ENCODE measurements at regions not wholly inside any gene's neighbourhood (a gene's known extent, or its start where the extent isn't known, plus 50 kb on each side); places are given as distances from the start of the nearest gene placed in this dataset.
"Not testable (repeated sequence)": the region's sequence is repeated elsewhere in the genome, so short reads cannot be mapped to it uniquely, and the experiment has no call there.

DNA sequence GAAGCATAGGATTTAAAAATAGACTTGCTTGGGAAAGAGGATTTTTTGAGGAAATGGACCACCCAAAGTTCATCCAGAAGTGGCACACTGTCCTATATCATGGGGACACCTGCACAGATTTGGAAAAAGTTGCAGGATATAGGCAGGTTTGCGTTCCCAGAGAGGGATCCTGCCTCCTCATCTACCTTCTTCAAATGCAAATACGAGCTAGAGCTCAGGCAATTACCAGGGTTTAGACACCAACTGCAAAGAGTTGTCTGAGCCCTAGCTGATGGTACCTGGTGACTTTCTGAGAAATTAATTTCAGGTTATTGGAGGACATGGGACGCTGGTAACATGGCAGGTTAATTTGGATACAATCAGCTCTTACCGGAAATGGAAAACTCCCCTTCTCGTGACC, 423.7 kb upstream of the MTPN start:
- no peak for DNase-seq

DNA sequence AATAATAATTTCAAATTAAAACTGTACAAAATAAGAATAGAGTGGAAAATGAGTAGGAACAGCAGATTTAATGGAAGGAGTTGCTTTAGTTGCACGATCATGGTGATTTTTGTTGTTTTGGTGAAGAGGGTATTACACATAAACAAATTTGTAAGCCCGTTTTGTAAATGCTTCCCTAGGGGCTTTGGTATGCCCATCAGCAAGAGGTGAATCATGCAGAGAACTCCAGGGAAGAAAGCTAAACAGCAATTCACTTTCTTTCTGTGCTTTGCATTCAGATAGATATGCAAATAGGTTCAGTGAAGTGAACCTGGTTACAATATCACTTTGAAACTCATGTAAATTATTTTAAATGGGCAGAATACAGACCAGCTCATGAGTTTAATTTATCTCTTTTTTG, 422.2 kb upstream of the MTPN start:
- no peak for DNase-seq

GRCh38 chr7:136392856-136393255, 415.7 kb upstream of the MTPN start:
- DNase-seq: no peak

DNA sequence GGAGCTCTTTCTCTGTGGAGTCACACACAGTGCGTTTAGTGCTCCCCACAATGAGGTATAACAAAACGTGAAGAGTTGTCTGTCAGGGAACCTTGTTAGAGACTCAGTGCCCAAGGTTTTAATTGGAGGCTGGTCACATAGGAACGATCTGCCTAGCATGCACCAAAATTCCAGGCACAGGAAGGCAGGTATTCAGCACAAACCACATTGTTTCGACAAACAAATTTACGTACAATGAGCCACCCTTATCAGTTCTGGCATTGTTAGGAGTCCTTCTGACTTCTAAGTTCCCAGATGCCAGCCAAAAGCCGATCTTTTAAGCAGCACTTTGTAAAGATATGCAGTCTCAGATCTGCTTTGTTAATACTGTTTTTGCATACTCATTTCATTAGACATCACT, 414.2 kb upstream of the MTPN start:
- no peak for DNase-seq

GRCh38 chr7:136389933-136390332, 412.8 kb upstream of the MTPN start:
- no peak for DNase-seq

GRCh38 chr7:136386876-136387275, 409.7 kb upstream of the MTPN start:
- no peak for DNase-seq

DNA sequence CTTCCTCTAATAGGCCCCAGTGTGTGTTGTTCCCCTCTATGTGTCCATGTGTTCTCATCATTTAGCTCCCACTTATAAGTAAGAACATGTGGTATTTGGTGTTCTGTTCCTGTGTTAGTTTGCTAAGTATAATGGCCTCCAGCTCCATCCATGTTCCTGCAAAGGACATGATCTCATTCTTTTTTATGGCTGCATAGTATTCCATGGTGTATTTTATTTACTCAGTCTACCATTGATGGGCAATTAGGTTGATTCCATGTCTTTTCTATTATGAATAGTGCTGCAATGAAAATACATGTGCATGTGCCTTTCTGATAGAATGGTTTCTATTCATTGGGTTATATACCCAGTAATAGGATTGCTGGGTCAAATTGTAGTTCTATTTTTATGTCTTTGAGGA, 394.2 kb upstream of the MTPN start:
- DNase-seq: not testable (repeated sequence)

DNA sequence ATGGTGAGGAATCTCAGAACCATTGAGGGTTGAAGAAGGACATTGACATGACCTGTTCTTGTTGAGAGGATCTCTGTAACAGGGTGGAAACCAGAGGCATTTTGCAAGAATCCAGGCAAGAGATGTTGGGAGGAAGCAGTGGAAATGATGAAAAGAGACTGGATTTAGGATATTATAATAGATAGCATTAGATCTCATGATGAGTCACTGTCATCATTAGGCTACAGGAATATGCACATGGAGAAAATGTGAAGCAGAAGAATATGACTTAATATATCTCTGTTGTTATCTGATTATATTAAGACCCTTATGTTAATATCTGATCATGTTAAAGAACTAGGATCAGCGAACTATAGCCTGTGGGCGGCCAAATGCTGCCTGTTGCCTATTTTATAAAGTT, 393.0 kb upstream of the MTPN start:
- no peak for DNase-seq

- no peak for DNase-seq
Measured at GRCh38 chr7:136369225-136369624, 392.1 kb upstream of the MTPN start.

DNA sequence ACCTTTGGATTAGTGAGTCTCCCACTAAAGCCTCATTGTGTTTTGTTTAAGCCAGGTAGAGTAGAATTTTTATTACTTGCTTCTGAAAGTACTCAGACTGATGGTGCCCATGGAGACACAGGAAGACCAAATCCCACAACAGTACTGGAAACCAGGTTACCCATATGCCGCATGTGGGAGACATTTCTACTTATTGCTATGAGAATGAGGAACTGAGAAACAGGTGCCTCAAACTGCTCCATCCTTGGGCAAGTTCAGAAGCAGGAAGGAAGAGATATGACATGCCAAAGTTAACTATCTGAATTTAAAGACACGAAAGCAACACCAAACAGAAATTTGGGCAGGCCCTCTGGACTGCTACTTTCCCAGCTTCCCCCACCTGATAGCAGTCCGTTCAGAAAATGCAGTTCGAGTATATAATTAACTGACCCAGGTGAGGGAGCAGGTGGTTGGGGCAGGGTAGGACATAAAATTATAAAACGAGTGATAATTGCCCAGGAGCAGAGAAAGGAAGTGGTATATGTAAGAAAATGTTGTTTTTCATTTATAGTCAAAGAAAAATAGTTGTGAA, 382.3 kb upstream of the MTPN start:
- no peak for DNase-seq

DNA sequence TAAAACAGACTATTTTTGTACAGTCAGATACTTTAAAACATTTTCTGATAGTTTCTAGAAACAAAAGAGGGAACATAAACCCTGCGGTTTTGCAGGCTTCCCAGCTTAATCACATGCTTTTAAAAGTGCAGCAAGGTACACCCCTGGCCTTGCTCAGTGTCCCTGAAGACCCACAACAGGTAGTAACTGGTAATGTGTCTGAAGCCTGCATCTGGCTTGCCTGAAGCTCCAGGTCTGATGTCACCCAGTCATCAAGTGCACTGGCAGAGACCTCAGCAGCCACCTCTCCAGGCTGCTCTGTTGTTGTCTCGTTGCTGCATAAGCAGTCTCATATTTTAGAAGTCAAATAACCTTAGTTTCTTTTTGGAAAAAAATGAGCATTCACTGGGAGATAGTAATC, 376.1 kb upstream of the MTPN start:
- DNase-seq: no peak

DNA sequence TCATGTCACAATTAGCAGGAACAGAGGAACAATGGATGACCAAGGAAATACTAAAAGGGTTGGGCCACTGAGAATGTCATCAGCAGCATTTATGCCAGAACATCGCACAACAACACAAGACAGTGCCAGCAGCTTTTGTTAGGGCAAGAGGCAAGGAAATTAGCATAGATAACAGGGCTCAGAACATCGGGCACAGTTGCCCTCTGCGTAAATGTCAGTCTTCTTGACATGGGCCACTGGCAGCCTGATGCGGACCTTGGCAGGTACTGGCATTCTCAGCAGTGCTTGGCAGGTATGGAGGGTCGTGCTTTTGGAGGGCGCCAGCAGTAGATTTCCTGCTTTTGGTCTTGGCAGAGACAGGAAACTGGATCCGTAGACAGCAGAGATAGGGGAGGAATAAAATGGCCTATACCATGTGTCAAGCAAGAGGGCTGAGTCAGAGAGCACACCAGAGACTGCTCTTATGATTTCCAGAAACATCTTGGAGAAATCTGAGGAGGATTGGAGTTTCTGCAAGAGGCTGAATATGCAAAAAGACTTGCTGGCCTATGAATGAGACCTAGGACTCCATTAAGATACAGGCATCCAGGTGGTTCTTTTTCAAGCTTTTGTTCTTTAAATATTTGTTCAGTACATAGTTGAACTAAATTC, 371.5 kb upstream of the MTPN start:
- no peak for DNase-seq

DNA sequence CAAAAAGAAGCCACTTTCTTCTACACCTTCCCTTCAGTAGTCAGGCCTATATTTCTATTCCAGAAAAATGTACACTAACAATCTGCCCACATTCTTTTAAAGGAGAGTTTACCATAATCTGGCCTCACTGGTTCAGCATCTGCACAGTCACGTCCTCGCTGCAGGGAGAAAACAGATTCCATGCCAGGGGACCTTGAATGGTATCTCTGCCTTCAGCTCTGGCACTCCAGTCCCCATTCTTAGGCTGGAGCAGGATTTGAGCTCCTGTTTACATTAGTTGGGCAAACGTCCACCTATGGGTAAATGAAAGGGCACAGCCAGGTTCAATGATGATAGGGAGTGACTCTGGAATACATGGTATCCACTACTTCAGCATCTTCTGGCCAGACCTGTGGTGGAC, 371.0 kb upstream of the MTPN start:
- no peak for DNase-seq

- no peak for DNase-seq
Measured at GRCh38 chr7:136347488-136347887, 370.3 kb upstream of the MTPN start.

GRCh38 chr7:136342251-136342650, 365.1 kb upstream of the MTPN start:
- DNase-seq: no peak

GRCh38 chr7:136339464-136339863, 362.3 kb upstream of the MTPN start:
- DNase-seq: no peak

- DNase-seq: no peak
Measured at GRCh38 chr7:136336932-136337331, 359.8 kb upstream of the MTPN start.

DNA sequence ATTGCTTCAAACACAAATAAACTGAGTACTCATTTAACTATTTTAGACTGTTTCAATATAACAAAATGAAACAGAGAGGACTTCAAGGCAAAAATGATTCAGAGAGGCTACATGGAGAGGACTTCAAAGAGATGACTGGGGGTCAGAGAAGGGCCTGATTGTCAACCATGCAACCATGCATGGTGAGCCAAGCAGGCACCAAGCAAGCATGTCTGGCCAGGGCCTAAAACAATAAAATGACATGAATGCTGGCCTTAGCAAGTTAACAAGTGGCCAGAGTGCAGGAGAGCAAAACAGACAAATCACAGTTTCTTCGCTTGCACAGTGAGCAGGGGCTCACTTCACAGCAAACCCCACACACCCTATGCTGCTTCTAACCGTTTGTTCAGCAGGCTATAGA, 356.5 kb upstream of the MTPN start:
- no peak for DNase-seq

- no peak for DNase-seq
Measured at GRCh38 chr7:136326045-136326609, 349.0 kb upstream of the MTPN start.

DNA sequence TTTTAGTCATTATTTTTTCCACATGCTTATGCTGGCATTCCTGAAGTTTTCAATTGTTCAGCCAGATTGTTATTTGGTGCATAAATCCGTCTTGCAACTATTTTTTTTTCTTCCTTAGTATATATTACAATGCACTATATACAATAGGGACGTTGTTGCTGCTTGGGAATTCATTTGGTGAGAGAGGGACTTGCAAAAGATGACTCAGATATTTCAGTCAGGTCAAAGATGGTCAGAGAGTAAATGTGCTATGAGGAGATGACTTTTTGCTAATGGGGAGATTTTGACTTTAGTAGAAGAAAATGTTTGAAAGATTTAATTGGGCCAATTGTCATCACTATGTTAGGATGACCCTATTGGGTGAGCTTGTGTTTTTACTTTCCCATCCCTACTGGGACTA, 348.4 kb upstream of the MTPN start:
- no peak for DNase-seq

GRCh38 chr7:136325027-136325426, 347.9 kb upstream of the MTPN start:
- no peak for DNase-seq

- DNase-seq: no peak
Measured at GRCh38 chr7:136324073-136324704, 347.0 kb upstream of the MTPN start.

GRCh38 chr7:136312592-136312991, 335.4 kb upstream of the MTPN start:
- no peak for DNase-seq

GRCh38 chr7:136309407-136309806, 332.2 kb upstream of the MTPN start:
- no peak for DNase-seq

GRCh38 chr7:136308230-136308629, 331.1 kb upstream of the MTPN start:
- no peak for DNase-seq
